BLaER1 treated with 17β-estradiol and CSF1 and Interleukin-3, amounts not matched to agents 10 nM and 100 nM (cell line): ENCODE measurements at regions not wholly inside any gene's neighbourhood (a gene's known extent, or its start where the extent isn't known, plus 50 kb on each side); places are given as distances from the start of the nearest gene placed in this dataset.

Experiments used
- H3K27ac ChIP-seq, 11 experiments: shearing (Covaris generic); formaldehyde crosslinking; 2 replicates each; pipeline ENCODE4 v1.8.1; 2022
- H3K27me3 ChIP-seq, 11 experiments: shearing (Covaris generic); formaldehyde crosslinking; 2 replicates each; pipeline ENCODE4 v1.8.1; 2022
- H3K36me3 ChIP-seq, 11 experiments: shearing (Covaris generic); formaldehyde crosslinking; 2 replicates each; pipeline ENCODE4 v1.8.1; 2022
- H3K4me1 ChIP-seq, 10 experiments: shearing (Covaris generic); formaldehyde crosslinking; 2 replicates each; pipeline ENCODE4 v1.8.1; 2022
- H3K4me2 ChIP-seq, 11 experiments: shearing (Covaris generic); formaldehyde crosslinking; 2 replicates each; pipeline ENCODE4 v1.8.1; 2022
- H3K4me3 ChIP-seq, 10 experiments: shearing (Covaris generic); formaldehyde crosslinking; 2 replicates each; pipeline ENCODE4 v1.8.1; 2022
- H3K9ac ChIP-seq, 11 experiments: shearing (Covaris generic); formaldehyde crosslinking; 2 replicates each; pipeline ENCODE4 v1.8.1; 2022
- H3K9me3 ChIP-seq, 11 experiments: shearing (Covaris generic); formaldehyde crosslinking; replicated peaks in 1 of 11; 2 replicates each; pipeline ENCODE4 v1.8.1; 2022
- H4K20me1 ChIP-seq, 11 experiments: shearing (Covaris generic); formaldehyde crosslinking; 2 replicates each; pipeline ENCODE4 v1.8.1; 2022
- Cebpa-rat ChIP-seq, 11 experiments: shearing (Covaris generic); IDR thresholded peaks; 2 replicates each; pipeline ENCODE4 v1.8.1; 2022

DNA sequence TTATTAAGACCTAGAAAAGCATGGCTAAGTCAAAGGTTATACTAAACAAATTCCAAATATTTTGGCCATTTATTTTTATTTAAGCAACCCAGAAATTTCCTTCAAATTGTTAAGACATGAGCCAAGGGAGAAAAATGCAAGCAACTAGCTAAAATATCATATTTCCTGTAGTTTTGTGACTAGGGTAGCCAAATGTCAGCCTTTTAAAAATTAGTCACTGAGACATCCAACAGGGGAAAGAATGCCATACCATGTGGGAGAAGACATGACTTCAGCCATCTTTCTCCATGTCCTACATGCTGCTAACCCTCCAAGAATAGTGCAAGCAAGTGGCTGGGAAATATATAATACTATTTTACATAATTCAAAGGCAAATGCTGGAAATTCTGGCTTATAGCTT, 197.9 kb downstream of the DSEL start:
- no peak overlapping the region for H3K4me2 ChIP-seq
- no peaks in the 10 kb centered on the region for H3K36me3 ChIP-seq

GRCh38 chr18:67310826-67311225, 205.7 kb downstream of the DSEL start:
- H3K9ac ChIP-seq = no peak overlapping the region
- H3K27me3 ChIP-seq = no peaks in the 10 kb centered on the region
- no peak for TF ChIP-seq Cebpa-rat (IDR thresholded peaks at IDR 0.05)
- no peaks in the 10 kb centered on the region for H3K36me3 ChIP-seq
- H3K9me3 ChIP-seq = no peaks in the 10 kb centered on the region
- H3K4me2 ChIP-seq = no peak overlapping the region
- no peak overlapping the region for H3K4me3 ChIP-seq
- H3K4me1 ChIP-seq = no peaks in the 10 kb centered on the region
- no peak overlapping the region for H3K27ac ChIP-seq
- H4K20me1 ChIP-seq = no peaks in the 10 kb centered on the region

More for the DNA sequence above, 197.9 kb downstream of the DSEL start:
- Histone ChIP-seq H3K9me3 (peaks cover 0 to 4% (median 0%) of the 10 kb centered on the region in 11 experiments; a peak in 1 of 22 replicates), H3K4me3 (no peak overlapping the region), H3K27me3 (no peaks in the 10 kb centered on the region), H3K9ac (no peak overlapping the region), H4K20me1 (no peaks in the 10 kb centered on the region), H3K4me1 (no peaks in the 10 kb centered on the region), H3K27ac (no peak overlapping the region)
- no peak for TF ChIP-seq Cebpa-rat (IDR thresholded peaks at IDR 0.05)

- H4K20me1 ChIP-seq = no peaks in the 10 kb centered on the region
- H3K4me2 ChIP-seq = no peak overlapping the region
- no peak for TF ChIP-seq Cebpa-rat (IDR thresholded peaks at IDR 0.05)
- H3K9me3 ChIP-seq = no peaks in the 10 kb centered on the region
- H3K36me3 ChIP-seq = no peaks in the 10 kb centered on the region
- H3K4me3 ChIP-seq = no peak overlapping the region
- no peaks in the 10 kb centered on the region for H3K4me1 ChIP-seq
- no peak overlapping the region for H3K27ac ChIP-seq
- H3K27me3 ChIP-seq = no peaks in the 10 kb centered on the region
- H3K9ac ChIP-seq = no peak overlapping the region
Measured at GRCh38 chr18:67308819-67309218, 207.7 kb downstream of the DSEL start.

- no peaks in the 10 kb centered on the region for H3K27me3 ChIP-seq
- no peak overlapping the region for H3K27ac ChIP-seq
- H3K9ac ChIP-seq = no peak overlapping the region
- H3K4me3 ChIP-seq = no peak overlapping the region
- H4K20me1 ChIP-seq = no peaks in the 10 kb centered on the region
- no peaks in the 10 kb centered on the region for H3K4me1 ChIP-seq
- TF ChIP-seq Cebpa-rat (IDR thresholded peaks at IDR 0.05) = no peak
- H3K9me3 ChIP-seq = peaks cover 13 to 16% (median 15%) of the 10 kb centered on the region in 11 experiments
- no peak overlapping the region for H3K4me2 ChIP-seq
- no peaks in the 10 kb centered on the region for H3K36me3 ChIP-seq
Measured at GRCh38 chr18:67305466-67305865, 211.1 kb downstream of the DSEL start.

DNA sequence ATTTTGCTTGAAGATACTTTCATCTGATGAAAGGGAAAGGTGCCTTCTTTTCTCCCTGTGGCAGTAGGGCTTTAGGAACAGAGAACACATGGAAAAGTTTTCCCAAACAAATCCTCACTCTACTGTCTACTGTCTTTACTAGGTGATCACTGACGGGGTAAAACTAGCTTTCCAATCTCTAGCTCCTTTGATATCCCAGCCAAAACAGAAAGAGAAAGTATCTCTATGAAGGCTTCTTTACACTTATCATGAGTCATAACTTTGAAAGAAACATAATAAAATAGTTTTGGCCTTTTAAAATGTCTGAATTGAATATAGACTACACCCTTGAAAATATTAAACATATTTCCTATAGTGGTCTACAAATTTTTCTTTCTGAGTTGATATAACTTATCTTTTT, 214.5 kb downstream of the DSEL start:
- Histone ChIP-seq H3K27ac (no peak overlapping the region), H4K20me1 (no peaks in the 10 kb centered on the region), H3K27me3 (no peaks in the 10 kb centered on the region), H3K9me3 (peaks cover 24 to 38% (median 35%) of the 10 kb centered on the region in 11 experiments), H3K4me1 (no peaks in the 10 kb centered on the region), H3K4me2 (no peak overlapping the region), H3K9ac (no peak overlapping the region), H3K36me3 (no peaks in the 10 kb centered on the region), H3K4me3 (no peak overlapping the region)
- TF ChIP-seq Cebpa-rat (IDR thresholded peaks at IDR 0.05) = no peak

GRCh38 chr18:67301592-67301991, 214.9 kb downstream of the DSEL start:
- H3K9ac ChIP-seq = no peak overlapping the region
- no peak for TF ChIP-seq Cebpa-rat (IDR thresholded peaks at IDR 0.05)
- H4K20me1 ChIP-seq = no peaks in the 10 kb centered on the region
- no peak overlapping the region for H3K4me3 ChIP-seq
- no peaks in the 10 kb centered on the region for H3K4me1 ChIP-seq
- no peak overlapping the region for H3K4me2 ChIP-seq
- no peaks in the 10 kb centered on the region for H3K27me3 ChIP-seq
- no peak overlapping the region for H3K27ac ChIP-seq
- no peaks in the 10 kb centered on the region for H3K36me3 ChIP-seq
- H3K9me3 ChIP-seq = peaks cover 24 to 38% (median 35%) of the 10 kb centered on the region in 11 experiments

DNA sequence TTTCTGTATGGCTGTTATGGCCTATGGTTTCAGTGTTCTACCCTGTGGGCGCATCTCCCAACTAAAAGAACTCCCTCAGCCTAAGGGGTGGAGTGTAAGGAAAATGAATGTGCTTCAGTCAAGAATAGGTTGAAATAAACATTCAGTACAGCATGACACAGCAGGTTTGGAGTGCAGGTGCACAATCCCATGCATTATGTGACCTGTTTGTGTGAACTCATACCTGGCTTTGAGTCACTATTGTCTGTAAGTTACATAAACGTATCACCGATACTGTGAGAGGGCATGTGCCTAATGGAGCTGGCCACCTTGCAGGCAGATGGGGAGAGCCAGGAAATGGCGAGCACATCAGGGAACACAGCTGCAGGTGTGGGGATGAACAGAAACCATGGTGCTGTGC, 216.0 kb downstream of the DSEL start:
- H3K4me1 ChIP-seq = no peaks in the 10 kb centered on the region

GRCh38 chr18:67292814-67293213, 223.7 kb downstream of the DSEL start:
- H3K36me3 ChIP-seq = no peaks in the 10 kb centered on the region
- H3K4me1 ChIP-seq = no peaks in the 10 kb centered on the region
- no peaks in the 10 kb centered on the region; a peak in 1 of 22 replicates for H3K9me3 ChIP-seq
- no peaks in the 10 kb centered on the region for H3K27me3 ChIP-seq
- no peaks in the 10 kb centered on the region for H4K20me1 ChIP-seq
- H3K9ac ChIP-seq = no peak overlapping the region
- no peak overlapping the region for H3K4me2 ChIP-seq
- H3K27ac ChIP-seq = no peak overlapping the region
- no peak overlapping the region for H3K4me3 ChIP-seq
- TF ChIP-seq Cebpa-rat (IDR thresholded peaks at IDR 0.05) = no peak

More for the DNA sequence above, 216.0 kb downstream of the DSEL start:
- Histone ChIP-seq H3K9ac (no peak overlapping the region), H3K27ac (no peak overlapping the region), H4K20me1 (no peaks in the 10 kb centered on the region), H3K27me3 (no peaks in the 10 kb centered on the region), H3K9me3 (peaks cover 24 to 38% (median 35%) of the 10 kb centered on the region in 11 experiments), H3K4me2 (no peak overlapping the region), H3K36me3 (no peaks in the 10 kb centered on the region), H3K4me3 (no peak overlapping the region; a peak in 1 of 20 replicates)
- TF ChIP-seq Cebpa-rat (IDR thresholded peaks at IDR 0.05) = no peak

- H3K9ac ChIP-seq = no peak overlapping the region
- no peaks in the 10 kb centered on the region for H3K36me3 ChIP-seq
- no peak for TF ChIP-seq Cebpa-rat (IDR thresholded peaks at IDR 0.05)
- no peak overlapping the region for H3K27ac ChIP-seq
- no peak overlapping the region for H3K4me3 ChIP-seq
- H3K4me2 ChIP-seq = no peak overlapping the region
- no peaks in the 10 kb centered on the region for H4K20me1 ChIP-seq
- no peaks in the 10 kb centered on the region for H3K9me3 ChIP-seq
- no peaks in the 10 kb centered on the region for H3K4me1 ChIP-seq
- no peaks in the 10 kb centered on the region for H3K27me3 ChIP-seq
Measured at GRCh38 chr18:67290421-67290820, 226.1 kb downstream of the DSEL start.

DNA sequence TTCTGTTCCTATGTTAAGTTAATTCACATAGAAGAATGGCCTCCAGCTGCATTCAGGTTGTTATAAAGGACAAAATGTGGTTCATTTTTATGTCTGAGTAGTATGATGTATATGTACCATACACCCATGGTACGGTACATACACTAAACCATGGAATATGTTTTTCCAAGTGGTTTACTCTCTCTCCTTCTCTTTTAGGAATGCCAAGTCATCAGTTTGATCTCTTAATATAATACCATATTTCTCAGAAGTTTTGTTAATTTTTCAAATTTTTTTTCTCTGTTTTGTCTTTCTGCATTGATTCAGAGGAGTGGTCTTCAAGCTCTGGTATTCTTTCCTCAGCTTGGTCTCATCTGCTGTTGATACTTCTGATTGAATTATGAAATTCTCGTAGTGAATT, 230.9 kb downstream of the DSEL start:
- Histone ChIP-seq H3K27me3 (no peaks in the 10 kb centered on the region), H3K9ac (no peak overlapping the region), H3K4me1 (no peaks in the 10 kb centered on the region), H3K9me3 (no peaks in the 10 kb centered on the region), H4K20me1 (no peaks in the 10 kb centered on the region), H3K4me2 (no peak overlapping the region), H3K36me3 (no peaks in the 10 kb centered on the region), H3K4me3 (no peak overlapping the region), H3K27ac (no peak overlapping the region)
- TF ChIP-seq Cebpa-rat (IDR thresholded peaks at IDR 0.05) = no peak
